DMS 273 treated with DMSO at 0.1 percent for 48 hours (cell line): ENCODE measurements at regions not wholly inside any gene's neighbourhood (a gene's known extent, or its start where the extent isn't known, plus 50 kb on each side); places are given as distances from the start of the nearest gene placed in this dataset.
"Not testable (repeated sequence)": the region's sequence is repeated elsewhere in the genome, so short reads cannot be mapped to it uniquely, and the experiment has no call there.

Source experiments
- DNase-seq: peaks from one replicate; lab custom pipeline; 2025; lab: John Stamatoyannopoulos, UW

DNA sequence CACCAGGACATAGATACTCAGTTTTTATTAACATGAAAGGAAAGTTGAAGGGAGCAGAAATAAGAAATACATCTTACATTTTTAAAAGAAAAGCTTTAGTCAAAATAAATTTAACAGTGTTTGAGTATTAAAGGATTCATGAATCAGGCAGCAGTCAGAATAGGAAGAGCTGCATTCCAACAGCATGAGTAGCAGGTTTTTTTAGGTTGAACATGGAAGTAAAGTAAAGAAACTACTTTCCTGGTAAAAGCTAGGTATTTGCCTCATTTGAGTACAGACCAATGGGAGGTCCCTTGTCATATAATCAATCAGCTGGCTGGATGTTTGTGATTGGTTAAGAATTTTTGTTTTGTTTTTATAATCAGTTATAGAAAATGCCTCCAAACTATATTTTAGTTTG lies 645.9 kb upstream of the INTU start:
- DNase-seq = no peak

DNA sequence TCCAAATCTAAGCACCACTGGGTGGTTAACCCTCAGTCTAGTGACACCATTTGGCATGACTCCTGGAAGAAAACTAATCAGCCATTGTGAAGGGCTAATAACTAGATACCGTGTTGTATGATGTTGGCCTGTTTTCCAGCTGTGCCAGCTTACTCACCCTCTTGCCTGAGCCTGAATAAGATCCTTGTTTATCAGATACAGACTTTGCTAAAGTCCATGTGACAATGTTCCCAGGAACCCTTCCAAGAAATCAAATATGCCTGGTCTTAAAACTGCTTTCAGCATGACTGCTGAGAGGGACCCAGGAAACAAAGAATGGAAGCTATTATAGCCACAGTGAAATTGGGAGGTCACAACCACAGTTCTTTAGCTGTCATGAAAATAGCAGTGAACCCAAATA lies 640.8 kb upstream of the INTU start:
- no peak for DNase-seq

DNA sequence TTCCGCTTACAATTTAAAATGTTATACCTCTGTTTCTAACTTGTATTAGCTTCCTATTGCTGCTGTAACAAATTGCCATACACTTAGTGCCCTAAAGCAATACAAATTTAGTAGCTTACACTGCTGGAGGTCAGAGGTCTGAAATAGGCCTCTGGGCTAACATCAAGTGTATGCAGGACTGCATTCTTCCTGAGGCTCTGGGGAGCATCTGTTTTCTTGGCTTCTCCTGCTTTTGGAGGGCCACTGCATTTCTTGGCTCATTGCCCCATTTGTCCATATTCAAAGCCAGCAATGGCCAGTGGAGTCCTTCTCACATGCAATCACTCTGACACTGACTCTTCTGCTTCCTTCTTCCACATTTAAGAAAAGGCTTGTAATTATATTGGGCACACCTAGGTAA lies 639.8 kb upstream of the INTU start:
- DNase-seq = no peak

DNA sequence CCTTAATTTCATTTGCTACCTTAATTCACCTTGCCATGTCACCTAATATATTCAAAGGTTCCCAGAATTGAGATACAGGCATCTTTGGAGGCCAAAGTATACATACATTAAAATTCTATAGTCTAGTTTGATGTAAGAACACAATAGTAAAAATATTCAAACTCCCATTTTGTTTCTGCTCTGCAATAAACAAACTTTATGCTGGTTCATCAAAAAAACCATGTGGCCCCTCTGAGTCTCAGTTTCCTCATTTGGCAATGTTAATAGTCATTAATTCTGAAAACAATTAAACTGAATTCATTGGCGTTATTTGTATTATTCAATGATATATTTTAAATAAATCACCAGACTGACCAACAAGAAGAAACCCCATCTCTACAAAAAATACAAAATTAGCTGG lies 639.4 kb upstream of the INTU start:
- DNase-seq = no peak

DNA sequence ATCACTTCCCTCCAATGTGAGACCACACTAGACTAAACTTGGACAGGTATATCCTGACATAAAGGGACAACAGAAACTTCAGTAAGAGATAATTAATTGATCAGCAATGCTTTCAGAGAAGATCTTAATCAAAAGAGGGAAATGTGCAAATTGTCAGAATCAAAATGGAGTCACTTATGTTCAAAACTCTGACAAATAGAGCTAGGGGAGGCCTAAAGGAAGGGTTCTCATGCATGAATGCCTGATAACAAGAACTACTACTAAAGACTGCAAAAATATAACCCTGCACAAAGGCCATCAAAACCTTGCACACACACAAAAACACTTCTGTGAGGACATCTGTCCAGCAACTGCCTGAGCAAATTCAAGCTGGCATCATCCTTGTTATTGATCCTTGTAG lies 637.5 kb upstream of the INTU start:
- DNase-seq = no peak

DNA sequence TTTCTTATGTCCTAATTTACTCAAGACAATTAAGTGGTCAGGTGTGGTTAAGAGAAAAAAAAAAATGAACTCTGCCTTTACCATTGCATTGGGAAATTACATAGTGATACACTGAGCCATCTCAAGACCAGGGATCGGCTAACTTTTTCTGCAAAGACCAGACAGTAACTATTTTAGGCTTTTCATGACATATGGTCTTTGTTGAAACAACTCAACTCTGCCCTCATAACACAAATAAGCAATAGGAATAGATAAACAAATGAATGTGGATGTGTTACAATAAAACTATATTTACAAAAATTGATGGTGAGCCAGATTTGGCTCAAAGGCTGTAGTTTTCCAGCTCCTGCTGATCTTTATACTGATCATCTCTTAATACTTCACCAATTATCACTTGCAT lies 632.6 kb upstream of the INTU start:
- no peak for DNase-seq

DNA sequence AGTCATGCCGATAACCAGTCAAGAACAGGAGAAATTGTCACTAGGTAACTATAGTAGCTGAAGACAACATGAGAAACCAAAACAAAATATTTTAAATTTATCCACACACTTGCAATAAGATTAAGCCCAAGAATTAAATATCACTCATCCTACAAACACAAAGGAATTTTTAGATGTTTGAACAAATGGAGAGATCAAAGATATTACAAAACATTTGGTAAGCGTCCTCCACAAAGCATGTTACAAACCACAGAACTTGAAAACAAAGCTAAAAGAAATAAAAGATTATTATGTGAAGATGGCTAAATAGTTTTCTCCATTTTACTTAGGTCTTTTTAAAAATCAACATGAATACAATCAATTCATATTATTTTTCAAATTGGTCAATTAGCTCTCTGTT lies 631.9 kb upstream of the INTU start:
- DNase-seq = no peak

DNA sequence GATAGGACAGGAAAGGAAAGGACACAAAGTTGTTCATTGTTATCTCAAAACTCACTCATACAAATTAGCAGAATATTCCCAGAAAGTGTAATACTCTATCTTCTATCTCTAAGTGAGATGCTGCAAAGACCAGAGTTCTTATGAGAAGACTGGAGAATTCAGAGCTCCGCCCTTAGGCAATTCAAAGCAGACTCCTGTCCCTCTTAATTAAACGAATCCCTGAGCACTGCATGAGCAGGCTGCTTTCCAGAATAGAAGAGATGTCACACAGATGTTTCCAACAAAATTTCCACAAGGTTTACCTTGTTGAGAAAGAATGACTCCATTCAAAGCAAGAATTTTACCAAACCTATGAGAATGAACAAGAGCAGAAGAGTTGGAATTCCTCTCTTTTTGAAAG lies 630.8 kb upstream of the INTU start:
- no peak for DNase-seq

DNA sequence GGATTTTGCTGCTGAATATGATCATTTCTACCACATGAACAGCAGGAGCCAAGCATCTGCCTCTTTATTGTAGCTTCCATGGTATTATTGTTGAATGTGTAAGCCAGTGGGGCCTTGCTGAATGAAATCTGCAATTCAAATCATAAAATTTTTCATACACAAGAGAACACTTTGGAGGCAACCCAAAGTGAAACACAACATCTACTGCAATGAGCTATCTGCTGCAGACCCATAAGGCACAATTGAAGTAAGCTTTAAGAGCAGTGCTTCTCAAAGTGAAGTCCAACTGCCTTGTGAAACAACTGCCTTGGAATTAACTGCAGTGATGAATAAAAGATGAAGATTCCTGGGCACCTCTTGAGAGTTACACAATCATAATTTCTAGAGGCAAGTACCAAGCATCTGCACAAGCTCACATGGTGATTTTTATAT lies 626.3 kb upstream of the INTU start:
- DNase-seq = no peak

DNA sequence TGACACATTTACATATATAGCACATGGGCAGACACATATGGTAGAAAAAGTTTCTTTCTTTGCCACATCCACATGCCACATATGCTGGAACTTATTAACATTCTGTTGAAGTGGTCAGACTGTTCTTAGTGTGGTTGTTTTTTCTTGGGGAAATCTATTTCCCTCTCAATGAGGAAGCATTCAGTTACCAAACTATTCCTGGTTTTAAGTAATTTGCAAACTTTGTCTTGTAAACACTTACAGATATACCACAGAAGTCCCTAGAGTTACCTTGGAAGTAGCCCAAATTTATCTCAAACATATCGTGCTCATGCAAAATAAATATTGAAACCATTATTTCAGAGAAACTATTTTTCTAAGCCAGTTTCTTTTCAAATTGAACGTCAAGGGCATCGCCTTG lies 625.5 kb upstream of the INTU start:
- no peak for DNase-seq

DNA sequence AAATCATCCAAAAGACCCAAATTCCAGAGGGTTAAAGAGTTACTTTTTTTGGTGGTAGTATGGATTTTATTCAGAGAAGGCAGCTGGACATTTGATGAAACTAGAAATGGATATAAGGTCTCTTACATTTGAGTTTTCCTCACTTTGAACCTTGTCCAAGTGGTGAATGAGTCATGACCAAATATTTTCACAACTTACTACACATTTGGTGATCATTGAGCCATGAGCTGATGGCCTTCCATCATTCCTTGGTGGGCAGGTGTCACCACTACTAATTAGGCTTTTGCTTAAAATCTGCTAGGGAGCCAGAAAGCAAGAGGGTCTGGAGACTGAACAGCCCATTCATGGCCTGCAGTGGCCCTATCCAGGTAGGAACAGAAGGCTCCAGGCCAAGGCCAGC lies 620.2 kb upstream of the INTU start:
- DNase-seq = no peak

DNA sequence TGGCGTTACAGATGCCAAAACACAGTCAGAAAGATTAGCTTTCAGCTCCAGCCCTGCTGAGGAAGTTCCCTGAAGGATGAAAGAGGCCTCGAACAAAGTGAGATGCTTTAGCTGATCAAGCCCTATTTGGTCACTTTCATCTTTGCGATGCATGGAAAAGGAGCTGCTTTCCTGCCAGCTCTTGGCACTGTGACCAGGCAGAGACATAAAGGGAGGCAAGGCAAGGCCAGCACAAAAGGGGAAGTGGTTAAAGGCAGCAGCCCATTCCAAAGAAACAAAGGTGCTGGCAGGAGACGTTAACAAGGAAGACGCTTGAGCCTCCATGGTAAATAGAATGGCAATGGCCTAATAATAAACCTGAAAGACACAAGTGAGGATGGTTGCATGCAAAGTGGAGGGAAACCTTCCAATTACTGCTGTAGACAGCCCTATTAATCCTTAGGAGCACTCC lies 617.1 kb upstream of the INTU start:
- DNase-seq = no peak

DNA sequence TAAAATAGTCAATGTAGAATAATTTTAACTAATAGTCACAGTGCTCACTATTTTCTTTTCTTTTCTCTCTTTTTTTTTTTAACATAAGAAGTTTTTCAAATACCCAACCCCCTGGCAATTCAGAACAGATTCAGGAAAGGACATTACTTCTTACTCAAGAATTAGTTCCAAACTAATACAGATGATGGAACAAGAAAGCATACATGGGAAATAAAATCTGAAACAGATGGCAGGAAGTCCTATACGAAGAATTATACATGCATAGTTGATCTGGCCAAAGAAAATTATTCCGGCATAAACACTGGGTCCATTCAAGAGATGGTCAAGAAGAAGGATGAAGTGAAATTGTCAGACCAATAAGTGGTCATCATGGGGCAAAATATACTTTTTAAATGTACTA lies 614.4 kb upstream of the INTU start:
- no peak for DNase-seq

DNA sequence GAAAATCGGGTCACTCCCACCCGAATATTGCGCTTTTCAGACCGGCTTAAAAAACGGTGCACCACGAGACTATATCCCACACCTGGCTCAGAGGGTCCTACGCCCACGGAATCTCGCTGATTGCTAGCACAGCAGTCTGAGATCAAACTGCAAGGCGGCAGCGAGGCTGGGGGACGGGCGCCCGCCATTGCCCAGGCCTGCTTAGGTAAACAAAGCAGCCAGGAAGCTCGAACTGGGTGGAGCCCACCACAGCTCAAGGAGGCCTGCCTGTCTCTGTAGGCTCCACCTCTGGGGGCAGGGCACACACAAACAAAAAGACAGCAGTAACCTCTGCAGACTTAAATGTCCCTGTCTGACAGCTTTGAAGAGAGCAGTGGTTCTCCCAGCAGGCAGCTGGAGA lies 611.9 kb upstream of the INTU start:
- not testable (repeated sequence) for DNase-seq

DNA sequence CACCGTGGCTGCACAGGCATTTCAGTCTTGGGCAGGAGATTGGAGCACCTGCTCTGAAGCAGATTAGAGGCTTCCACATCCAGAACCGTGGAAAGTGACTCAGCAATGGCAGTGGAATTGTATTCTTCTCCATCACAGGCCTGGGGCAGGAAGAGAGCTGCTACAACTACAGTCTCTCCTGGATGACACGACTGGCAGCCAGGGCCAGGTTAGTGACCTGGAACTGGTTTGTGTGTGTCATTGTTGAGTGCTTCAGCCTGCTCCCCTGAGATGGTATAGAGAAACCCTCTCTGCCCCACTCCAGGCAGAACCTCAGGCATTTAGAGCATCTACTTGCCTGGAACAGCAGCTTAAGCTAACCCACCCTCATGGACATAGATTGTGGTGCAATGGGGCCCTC lies 596.5 kb upstream of the INTU start:
- no peak for DNase-seq

DNA sequence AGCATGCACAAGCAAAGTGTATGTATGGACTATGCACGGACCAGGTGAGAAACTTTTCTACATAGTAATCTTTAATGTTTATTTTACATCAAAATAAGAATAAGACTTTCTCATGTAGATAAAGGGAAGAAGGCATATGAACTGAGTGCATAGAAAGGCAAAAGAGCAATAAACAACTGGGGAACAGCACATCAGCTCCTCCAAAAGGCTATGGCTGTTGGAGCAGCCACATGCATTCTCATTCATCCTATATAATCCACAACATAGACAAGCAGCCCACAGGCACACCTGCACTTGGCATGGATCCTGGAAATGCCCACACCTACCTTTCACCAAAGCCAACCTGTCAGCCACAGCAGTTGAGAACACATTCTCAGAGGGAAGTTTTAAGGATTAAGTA lies 586.9 kb upstream of the INTU start:
- DNase-seq = no peak

DNA sequence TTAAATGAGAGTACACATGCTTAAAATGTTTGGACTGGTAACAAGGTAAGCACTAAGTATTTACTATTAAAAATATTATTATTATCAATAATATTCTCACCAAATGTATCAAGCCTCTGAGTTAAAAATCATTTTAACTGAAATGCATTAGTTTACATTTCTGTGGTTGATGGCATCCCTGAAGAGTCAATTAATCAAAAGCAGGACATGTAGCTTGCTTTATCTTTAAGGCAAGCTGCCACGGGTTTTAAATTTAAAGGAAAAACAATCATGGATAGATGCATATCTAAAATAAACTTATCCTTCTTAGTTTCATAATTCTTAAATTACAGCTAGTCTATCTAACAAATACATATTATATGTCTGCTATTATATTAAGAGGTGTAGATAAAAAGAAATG lies 584.8 kb upstream of the INTU start:
- DNase-seq = no peak

DNA sequence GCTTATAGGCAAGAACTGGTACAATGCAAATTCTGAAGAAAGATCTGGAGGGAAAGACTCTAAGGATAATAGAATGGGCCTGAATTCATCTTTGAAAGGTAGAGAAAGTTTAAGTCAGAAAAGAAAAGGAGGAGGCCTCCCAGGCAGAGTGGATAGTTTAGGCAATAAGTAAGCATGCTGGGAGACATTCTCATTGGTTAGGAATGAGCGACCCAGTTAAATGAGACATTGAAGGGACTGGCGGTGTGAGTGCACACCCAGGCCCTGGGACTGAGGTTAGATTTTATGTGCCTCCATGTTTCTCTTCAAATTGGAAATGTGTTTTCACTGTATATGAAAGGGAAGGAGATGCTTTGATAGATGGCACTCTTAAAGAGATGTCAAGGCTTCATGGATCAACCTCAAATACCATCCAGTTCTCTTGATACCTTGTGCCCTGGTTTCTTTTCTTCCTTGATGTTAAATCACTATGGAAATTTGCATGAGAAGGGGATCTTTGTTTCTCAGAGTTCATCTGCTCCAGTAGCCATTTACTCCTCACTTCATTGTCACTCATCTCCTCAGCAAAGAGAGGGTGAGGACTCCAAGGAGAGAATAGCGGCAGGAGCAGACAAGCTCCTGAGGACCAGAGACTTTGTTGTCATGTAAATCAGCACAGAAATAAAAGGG lies 584.2 kb upstream of the INTU start:
- DNase-seq = no peak

DNA sequence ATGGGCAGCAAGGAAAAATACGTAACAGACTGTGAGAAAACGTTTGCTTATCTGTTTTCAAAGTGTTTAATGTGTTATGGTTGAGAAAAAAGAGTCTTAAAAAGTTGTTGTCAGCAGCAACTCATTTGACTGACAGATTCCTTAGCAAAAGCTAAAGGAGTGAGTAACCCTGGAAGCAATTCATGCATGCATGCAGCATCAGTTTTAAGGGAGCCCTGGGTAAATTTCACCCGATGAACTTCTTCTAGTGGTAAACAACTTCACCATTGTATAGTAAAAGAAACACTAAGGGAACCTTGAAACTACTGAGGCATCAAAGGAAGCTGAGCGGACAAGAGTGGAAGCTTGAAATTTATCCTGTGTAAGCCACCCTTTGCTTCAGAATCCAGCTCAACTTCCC lies 583.2 kb upstream of the INTU start:
- DNase-seq = no peak

DNA sequence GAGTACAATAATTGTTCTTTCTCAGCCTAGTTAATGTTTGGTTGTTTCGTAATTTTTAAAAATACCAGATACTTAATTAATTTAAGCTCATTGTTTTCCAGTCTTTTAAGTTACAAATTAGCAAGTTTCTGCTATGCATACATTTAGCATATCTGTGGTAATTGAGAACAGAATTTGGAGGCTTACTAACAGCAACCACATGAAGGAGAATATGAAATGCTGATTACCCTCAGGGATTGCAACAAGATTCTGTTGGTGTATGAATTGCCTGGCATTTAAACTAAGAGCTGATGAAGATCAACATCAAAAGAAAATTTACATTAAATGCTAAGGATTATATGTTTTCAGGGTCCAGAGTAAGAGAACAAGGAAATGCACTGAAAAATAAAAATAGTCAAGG lies 580.0 kb upstream of the INTU start:
- no peak for DNase-seq

DNA sequence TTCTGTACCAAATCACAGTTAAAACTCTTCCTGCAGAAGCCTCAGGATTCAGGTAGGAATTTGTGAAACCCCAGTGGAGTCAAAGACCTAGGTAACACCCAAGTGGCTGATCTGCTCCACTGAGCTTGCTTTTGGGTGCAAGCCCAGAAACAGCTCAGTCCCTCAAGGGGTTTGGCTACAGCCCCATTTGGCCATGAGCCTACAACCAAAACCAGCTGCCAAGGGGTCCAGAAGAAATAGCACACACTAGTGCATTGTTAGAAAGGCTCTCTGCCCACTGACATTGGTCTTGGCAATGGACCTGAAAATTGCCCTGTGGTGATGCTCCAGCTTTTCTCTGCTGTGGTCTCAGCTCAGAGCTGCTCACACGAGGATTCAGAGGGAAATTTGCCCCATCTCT lies 577.4 kb upstream of the INTU start:
- DNase-seq = no peak

DNA sequence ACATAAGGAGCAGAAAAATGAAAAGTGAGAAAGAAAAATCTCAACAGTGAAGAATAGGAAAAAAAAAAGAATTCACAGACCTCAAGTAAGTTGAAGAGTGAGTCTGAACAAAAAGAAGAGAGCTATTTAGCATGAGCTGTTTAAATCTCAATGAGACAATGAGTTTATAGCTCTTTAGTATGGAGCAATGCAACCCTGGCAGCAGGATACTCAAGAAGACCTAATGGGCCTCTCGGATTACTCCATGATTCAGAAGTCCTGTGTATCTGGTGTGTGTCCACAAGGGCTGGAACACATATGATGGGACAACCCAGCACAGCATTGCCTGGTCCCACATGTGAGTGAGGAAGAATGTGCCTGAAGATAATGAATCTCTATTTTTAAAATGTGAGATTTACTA lies 563.1 kb upstream of the INTU start:
- DNase-seq = no peak

DNA sequence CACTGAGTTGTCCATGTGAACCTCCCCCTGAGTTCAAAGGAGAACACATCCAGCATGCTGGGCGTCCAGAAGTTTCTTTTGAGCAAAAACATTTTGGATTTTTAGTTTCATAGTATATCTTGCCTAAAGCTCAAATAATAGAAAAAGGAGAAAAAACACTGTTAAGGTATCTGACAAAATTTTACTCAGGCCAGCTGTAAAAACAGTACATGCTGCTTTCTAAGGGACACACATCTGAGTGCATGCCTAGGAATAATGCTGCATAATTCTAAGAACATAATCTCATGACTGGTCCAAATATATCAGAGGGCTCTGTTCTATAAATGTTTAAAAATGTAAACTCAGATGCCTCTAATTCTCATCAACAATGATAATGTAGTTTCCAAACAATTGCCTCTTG lies 561.3 kb upstream of the INTU start:
- DNase-seq = no peak

DNA sequence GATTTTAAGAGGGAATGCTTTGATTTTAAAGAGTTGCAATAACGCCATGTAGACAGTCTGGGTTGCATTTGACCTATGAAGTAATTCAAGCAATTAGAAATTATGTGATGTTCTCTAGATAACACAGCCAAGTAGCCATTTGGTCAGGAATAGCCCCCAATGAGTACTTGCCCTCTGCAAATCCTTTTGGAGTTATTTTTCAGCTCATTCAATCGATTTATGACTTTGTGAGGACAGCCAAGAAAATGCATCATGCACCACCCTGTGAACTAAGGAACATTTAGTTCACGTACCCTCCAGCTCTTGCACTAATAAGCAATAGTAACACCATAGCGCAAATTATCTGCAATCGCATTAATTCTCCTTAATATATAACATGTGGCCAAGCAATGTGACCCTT lies 552.6 kb upstream of the INTU start:
- DNase-seq = no peak

DNA sequence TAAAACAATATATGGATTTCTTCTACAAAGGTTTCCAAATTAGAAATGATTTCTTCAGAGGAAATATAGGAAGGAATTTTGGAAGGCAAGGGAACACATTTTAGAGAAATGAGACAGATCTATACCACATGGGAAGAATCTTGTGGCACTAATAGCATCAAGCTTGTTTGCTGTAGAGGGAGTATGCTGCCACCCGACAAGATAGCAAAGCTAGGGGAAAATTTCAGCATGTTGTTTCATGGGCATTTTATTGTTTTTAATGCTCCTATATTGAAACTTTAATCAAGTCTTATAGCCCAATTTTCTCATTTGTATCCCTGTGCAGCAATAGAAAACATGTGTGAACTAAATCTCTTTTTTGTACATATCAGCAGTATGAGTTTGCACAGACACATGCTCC lies 551.7 kb upstream of the INTU start:
- DNase-seq = no peak
